ENCODE measurements at regions not wholly inside any gene's neighbourhood (a gene's known extent, or its start where the extent isn't known, plus 50 kb on each side); places are given as distances from the start of the nearest gene placed in this dataset.

GRCh38 chr2:149664896-149665295 lies 77.3 kb upstream of the MMADHC start:
- peaks cover 7% of the 10 kb centered on the region for H3K4me1 ChIP-seq (ENCODE audit: control insufficient read depth, extremely low read depth, insufficient read depth, low read length)
- H3K9ac ChIP-seq (ENCODE audit: control insufficient read depth, extremely low read depth, insufficient read depth, low read length), result no peak overlapping the region
- H3K27me3 ChIP-seq (ENCODE audit: control insufficient read depth, extremely low read depth, insufficient read depth, low read length), result no peaks in the 10 kb centered on the region
- dilution Hi-C loops (cut with MboI; ENCODE audit: extremely low pct_ligation_motif_present, low sequenced_read_pairs), result no loop called here
- no peaks in the 10 kb centered on the region for H3K9me1 ChIP-seq (ENCODE audit: control insufficient read depth, extremely low read depth, insufficient read depth, low read length)
- H3K27ac ChIP-seq (ENCODE audit: control insufficient read depth, insufficient read depth, low read length), result no peak overlapping the region
- H3K4me3 ChIP-seq (ENCODE audit: control insufficient read depth in 2 of 3, extremely low read depth in 1 of 3, insufficient read depth in 2 of 3, low read depth in 1 of 3, low read length in 3 of 3), result no peak overlapping the region
- H3K9me3 ChIP-seq (ENCODE audit: control insufficient read depth, low read depth, low read length), result no peaks in the 10 kb centered on the region
- TF ChIP-seq EZH2 (IDR thresholded peaks at IDR 0.05; ENCODE audit: low read length) (no peak), CTCF (optimal IDR thresholded peaks at IDR 0.05 in 1 of 3, IDR thresholded peaks at IDR 0.05 in 1 of 3, conservative IDR thresholded peaks at IDR 0.05 in 1 of 3; ENCODE audit: extremely low read depth in 1 of 3, insufficient read depth in 2 of 3, low read length in 3 of 3) (no peak)
- no peak overlapping the region for H2AFZ ChIP-seq (ENCODE audit: control insufficient read depth, low read length)
- H3K36me3 ChIP-seq (ENCODE audit: control insufficient read depth in 2 of 2, extremely low read depth in 1 of 2, insufficient read depth in 2 of 2, low read length in 2 of 2), result no peaks in the 10 kb centered on the region
- H3K4me2 ChIP-seq (ENCODE audit: control insufficient read depth, extremely low read depth, insufficient read depth, low read depth, low read length), result no peak overlapping the region
- H3K79me2 ChIP-seq (ENCODE audit: control insufficient read depth, insufficient read depth, low read length), result no peaks in the 10 kb centered on the region
- no peaks in the 10 kb centered on the region for H4K20me1 ChIP-seq (ENCODE audit: control insufficient read depth, extremely low read depth, insufficient read depth, low read length)
- no peak for FAIRE-seq
- no peak for DNase-seq (ENCODE audit: low read depth, low spot score)

DNA sequence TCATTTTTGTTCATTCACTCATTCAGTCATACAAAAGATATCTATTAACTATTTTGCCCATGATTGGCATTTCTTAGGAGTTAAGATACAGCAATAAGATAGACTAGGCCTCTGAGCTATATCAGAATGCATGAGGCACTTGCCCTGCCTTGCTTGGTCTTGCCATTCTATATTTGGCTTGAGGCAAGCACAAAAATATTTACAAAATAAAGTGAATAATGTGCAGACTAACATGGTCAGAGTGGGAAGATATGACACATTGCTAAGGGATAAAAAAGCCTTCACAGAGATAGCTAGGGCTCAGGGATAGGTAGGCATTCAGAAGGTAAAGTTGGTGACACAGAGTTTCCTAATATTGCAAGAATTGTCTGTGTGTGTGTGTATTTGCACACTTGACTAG lies 75.0 kb upstream of the MMADHC start:
- DNase-seq (ENCODE audit: low read depth, low spot score), result no peak

More for the DNA sequence above, 75.0 kb upstream of the MMADHC start:
- dilution Hi-C loops (cut with MboI; ENCODE audit: extremely low pct_ligation_motif_present, low sequenced_read_pairs), result no loop called here
- H3K27ac ChIP-seq (ENCODE audit: control insufficient read depth, insufficient read depth, low read length), result no peak overlapping the region
- H3K4me1 ChIP-seq (ENCODE audit: control insufficient read depth, extremely low read depth, insufficient read depth, low read length), result peaks cover 7% of the 10 kb centered on the region
- H4K20me1 ChIP-seq (ENCODE audit: control insufficient read depth, extremely low read depth, insufficient read depth, low read length), result no peaks in the 10 kb centered on the region
- H2AFZ ChIP-seq (ENCODE audit: control insufficient read depth, low read length), result no peak overlapping the region
- no peak for FAIRE-seq
- TF ChIP-seq EZH2 (IDR thresholded peaks at IDR 0.05; ENCODE audit: low read length) (no peak), CTCF (optimal IDR thresholded peaks at IDR 0.05 in 1 of 3, IDR thresholded peaks at IDR 0.05 in 1 of 3, conservative IDR thresholded peaks at IDR 0.05 in 1 of 3; ENCODE audit: extremely low read depth in 1 of 3, insufficient read depth in 2 of 3, low read length in 3 of 3) (no peak)
- H3K4me3 ChIP-seq (ENCODE audit: control insufficient read depth in 2 of 3, extremely low read depth in 1 of 3, insufficient read depth in 2 of 3, low read depth in 1 of 3, low read length in 3 of 3), result no peak overlapping the region
- H3K9ac ChIP-seq (ENCODE audit: control insufficient read depth, extremely low read depth, insufficient read depth, low read length), result no peak overlapping the region
- no peaks in the 10 kb centered on the region for H3K9me1 ChIP-seq (ENCODE audit: control insufficient read depth, extremely low read depth, insufficient read depth, low read length)
- H3K27me3 ChIP-seq (ENCODE audit: control insufficient read depth, extremely low read depth, insufficient read depth, low read length), result no peaks in the 10 kb centered on the region
- H3K4me2 ChIP-seq (ENCODE audit: control insufficient read depth, extremely low read depth, insufficient read depth, low read depth, low read length), result no peak overlapping the region
- H3K79me2 ChIP-seq (ENCODE audit: control insufficient read depth, insufficient read depth, low read length), result no peaks in the 10 kb centered on the region
- no peaks in the 10 kb centered on the region for H3K9me3 ChIP-seq (ENCODE audit: control insufficient read depth, low read depth, low read length)
- H3K36me3 ChIP-seq (ENCODE audit: control insufficient read depth in 2 of 2, extremely low read depth in 1 of 2, insufficient read depth in 2 of 2, low read length in 2 of 2), result no peaks in the 10 kb centered on the region

Data from keratinocyte (primary cell).